GM12875 (cell line): ENCODE measurements at regions not wholly inside any gene's neighbourhood (a gene's known extent, or its start where the extent isn't known, plus 50 kb on each side); places are given as distances from the start of the nearest gene placed in this dataset.
"Not testable (repeated sequence)": the region's sequence is repeated elsewhere in the genome, so short reads cannot be mapped to it uniquely, and the experiment has no call there.

ENCODE experiments used
- H3K4me3 ChIP-seq: one replicate; pipeline ENCODE4 v1.5.1; 2011; ENCODE audit warnings: low read depth, low read length, control low read depth
- TF ChIP-seq, protein P1 (sequence below): IDR thresholded peaks from 2 replicates; pipeline ENCODE4 v1.5.1; 2011; ENCODE audit warnings: low read depth, mild to moderate bottlenecking, control low read depth, inconsistent platforms, low read length, moderate library complexity, borderline replicate concordance; ENCODE audit not compliant: insufficient read depth

DNA sequence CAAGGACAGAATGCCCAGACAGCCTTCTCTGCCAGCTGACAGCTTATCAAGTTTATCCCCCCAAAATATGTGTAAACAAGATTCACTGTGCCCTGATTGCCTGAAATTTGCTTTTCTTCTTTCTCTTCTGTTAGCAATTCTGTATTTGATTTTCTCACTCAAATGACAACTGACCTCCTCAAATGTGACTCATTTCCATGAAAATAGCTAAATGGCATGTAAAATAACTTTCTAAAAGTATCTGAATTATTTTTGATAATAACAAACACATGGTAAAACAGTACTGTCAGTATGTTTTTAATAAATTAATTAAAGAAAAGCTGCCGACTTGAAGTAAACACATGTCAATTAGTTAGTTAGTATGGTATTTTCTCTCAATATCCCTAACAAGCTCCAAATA is 202.3 kb upstream of the STAC start:
- TF ChIP-seq, protein P1, sequence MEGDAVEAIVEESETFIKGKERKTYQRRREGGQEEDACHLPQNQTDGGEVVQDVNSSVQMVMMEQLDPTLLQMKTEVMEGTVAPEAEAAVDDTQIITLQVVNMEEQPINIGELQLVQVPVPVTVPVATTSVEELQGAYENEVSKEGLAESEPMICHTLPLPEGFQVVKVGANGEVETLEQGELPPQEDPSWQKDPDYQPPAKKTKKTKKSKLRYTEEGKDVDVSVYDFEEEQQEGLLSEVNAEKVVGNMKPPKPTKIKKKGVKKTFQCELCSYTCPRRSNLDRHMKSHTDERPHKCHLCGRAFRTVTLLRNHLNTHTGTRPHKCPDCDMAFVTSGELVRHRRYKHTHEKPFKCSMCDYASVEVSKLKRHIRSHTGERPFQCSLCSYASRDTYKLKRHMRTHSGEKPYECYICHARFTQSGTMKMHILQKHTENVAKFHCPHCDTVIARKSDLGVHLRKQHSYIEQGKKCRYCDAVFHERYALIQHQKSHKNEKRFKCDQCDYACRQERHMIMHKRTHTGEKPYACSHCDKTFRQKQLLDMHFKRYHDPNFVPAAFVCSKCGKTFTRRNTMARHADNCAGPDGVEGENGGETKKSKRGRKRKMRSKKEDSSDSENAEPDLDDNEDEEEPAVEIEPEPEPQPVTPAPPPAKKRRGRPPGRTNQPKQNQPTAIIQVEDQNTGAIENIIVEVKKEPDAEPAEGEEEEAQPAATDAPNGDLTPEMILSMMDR, result no peak
- no peak overlapping the region for H3K4me3 ChIP-seq

DNA sequence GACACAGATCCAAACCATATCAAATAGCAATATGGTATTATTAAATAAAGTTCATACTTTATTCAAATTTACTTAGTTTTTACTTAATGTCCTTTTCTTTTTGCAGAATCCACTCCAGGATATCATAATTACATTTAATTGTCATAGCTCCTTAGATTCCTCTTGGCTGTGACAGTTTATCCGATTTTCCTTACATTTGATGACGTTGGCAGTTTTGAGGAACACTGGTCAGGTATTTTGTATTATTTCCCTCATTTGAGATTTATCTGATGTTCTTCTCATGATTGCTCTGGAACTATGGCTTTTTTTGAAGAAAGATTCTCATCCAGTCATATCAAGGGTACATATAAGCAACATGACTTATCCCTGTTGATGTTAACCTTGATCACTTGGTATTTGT is 198.3 kb upstream of the STAC start:
- no peak overlapping the region for H3K4me3 ChIP-seq
- TF ChIP-seq, protein P1, result no peak

DNA sequence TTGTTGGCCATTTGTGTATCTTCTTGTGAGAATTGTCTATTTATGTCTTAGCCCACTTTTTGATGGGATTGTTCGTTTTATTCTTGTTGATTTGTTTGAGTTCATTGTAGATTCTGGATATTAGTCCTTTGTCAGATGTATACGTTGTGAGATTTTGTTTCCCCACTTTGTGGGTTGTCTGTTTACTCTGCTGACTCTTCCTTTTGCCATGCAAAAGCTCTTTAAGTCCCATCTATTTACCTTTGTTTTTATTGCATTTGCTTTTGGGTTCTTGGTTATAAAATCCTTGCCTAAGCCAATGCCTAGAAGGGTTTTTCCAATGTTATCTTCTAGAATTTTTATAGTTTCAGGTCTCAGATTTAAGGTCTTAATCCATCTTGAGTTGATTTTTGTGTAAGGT is 193.1 kb upstream of the STAC start:
- not testable (repeated sequence) for H3K4me3 ChIP-seq

DNA sequence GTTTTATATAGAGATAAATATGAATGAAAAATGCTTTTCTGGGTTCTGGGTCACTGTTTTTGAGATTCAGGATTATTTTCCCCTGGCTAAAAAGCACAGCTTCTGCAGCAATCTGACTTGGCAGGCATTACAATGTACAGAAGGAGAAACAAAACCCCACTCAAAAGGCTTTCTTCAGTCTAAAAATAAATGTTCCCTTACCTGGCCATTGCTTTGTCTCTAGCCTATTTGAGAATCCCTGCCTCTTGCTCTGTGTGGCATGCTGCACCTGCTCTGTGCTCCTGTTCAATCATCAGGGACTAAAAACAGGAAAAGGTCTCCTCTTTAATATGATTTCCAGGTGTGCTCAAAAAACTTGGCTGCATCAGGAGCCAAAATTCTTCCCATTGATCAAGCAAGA is 187.4 kb upstream of the STAC start:
- TF ChIP-seq, protein P1, result no peak
- H3K4me3 ChIP-seq, result no peak overlapping the region

DNA sequence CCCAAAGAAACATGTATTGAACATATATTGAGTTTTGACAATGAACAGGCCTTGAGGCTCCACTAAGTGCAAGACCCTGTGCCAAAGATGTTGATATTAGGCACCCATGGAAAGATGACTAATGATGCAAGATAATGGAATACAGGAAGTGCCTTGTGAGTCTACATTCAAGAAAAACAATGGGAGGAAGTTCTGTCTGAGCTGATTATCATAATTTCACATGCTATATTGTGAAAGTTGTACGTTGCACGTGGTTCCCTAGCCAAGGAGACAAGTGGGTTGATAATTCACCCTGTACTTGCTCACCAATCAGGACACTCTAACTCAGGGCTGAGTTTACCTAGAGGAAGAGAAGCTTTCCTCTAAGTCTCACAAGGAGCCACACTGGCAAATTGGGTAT is 186.9 kb upstream of the STAC start:
- TF ChIP-seq, protein P1, result no peak
- H3K4me3 ChIP-seq, result no peak overlapping the region

DNA sequence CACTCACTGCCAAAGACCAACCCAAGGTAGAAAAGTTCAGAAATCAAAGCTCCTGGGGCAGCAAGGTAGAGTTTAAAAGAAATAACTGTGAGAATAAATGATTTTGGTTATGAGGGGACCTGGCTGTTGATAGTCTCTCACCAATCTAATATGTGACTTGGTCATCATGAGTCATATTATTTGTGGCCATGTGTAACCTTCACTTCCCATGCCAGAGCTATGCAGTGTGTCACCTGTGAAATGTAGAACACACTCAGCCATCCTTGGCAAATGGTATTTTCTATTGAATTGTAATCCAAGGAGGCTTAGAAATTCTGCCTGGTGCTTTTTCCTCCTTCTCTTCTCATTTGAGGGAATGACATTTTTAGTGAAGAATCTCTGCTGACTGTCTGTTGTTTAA is 184.2 kb upstream of the STAC start:
- no peak overlapping the region for H3K4me3 ChIP-seq
- TF ChIP-seq, protein P1, result no peak

DNA sequence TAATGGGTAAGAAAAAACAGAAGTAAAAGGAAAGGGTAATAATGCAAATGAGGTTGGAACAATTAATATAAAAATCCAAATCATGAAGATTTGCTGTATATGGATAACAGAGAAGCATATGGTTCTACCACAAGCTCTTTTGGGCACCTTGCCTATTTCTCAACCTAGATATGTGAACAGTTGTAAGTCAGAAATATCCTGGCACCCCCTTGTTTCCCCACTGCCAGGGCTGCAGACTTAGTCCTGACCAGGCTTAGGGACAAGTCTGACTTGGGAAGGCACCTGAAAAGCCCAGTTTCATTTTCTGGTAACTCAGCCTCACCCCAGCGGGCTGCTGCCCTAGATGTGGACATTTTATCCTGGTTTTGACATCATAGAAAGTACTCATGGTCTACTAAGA is 183.2 kb upstream of the STAC start:
- TF ChIP-seq, protein P1, result no peak
- no peak overlapping the region for H3K4me3 ChIP-seq

DNA sequence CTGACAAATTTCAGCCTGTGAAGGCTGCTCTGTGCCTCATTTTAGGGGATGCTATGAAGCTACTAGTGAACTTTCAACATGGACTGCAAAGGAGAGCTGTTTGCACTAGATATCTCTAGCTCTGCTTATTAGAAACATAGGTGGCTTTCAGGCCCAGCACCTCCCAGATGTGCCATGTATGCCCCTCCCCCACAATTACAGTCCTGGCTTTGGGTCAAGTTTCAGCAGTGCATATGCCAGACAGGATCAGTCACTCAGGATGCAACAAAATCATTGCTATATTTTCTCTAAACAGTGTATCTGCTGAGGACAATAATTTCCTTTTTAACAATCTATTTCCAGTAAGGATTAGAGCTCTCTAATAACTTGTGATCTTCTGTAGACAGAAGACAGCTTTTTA is 178.8 kb upstream of the STAC start:
- no peak overlapping the region for H3K4me3 ChIP-seq

More for the DNA sequence above, 178.8 kb upstream of the STAC start:
- TF ChIP-seq, protein P1, result no peak
